ENCODE measurements at regions not wholly inside any gene's neighbourhood (a gene's known extent, or its start where the extent isn't known, plus 50 kb on each side); places are given as distances from the start of the nearest gene placed in this dataset.
A peak's percentile ranks its signal among the peaks of the same experiment; 100 is the strongest.
"Not testable (repeated sequence)": the region's sequence is repeated elsewhere in the genome, so short reads cannot be mapped to it uniquely, and the experiment has no call there.

DNA sequence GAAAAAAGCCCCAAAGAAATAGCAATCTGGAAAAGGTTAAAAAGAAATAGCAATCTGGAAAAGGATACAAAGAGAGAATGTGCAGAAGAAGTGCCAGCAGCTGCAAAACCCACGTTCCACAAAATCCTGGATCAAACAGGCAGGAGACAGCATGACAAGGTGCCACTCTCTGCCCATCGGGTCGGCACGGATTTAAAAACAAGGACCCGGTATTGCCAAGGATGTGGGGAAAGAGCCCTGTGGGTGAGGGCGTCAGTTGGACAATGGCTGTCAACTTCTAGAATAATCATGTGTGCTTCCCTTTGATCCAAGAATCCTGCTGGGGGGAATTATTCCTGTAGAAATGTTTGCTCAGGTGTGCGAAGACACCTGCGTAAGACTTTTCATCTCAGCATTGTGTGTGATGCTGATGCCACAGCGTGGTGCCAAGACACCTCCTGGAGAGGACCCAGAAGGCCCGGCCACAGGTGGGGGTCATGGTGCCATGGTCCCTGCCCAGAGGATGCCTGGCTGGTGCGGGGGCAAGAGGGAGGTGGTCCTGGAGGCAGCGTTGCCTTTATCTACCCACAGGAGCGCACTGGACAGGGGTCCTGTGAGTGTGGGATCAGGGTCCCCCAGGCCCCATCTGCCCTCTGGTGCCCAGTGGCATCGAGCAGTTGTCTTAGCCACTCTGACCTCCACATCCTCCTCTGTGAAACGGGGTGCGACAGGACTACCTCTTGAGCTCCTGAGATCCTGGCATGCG is 100.3 kb downstream of the TNFRSF13B start:
- in situ Hi-C loops (cut with HindIII; ENCODE audit: low pct_unique_long_range_greater_than_20kb, low sequenced_read_pairs); DNase-seq (ENCODE audit: low read depth): not testable (repeated sequence)

DNA sequence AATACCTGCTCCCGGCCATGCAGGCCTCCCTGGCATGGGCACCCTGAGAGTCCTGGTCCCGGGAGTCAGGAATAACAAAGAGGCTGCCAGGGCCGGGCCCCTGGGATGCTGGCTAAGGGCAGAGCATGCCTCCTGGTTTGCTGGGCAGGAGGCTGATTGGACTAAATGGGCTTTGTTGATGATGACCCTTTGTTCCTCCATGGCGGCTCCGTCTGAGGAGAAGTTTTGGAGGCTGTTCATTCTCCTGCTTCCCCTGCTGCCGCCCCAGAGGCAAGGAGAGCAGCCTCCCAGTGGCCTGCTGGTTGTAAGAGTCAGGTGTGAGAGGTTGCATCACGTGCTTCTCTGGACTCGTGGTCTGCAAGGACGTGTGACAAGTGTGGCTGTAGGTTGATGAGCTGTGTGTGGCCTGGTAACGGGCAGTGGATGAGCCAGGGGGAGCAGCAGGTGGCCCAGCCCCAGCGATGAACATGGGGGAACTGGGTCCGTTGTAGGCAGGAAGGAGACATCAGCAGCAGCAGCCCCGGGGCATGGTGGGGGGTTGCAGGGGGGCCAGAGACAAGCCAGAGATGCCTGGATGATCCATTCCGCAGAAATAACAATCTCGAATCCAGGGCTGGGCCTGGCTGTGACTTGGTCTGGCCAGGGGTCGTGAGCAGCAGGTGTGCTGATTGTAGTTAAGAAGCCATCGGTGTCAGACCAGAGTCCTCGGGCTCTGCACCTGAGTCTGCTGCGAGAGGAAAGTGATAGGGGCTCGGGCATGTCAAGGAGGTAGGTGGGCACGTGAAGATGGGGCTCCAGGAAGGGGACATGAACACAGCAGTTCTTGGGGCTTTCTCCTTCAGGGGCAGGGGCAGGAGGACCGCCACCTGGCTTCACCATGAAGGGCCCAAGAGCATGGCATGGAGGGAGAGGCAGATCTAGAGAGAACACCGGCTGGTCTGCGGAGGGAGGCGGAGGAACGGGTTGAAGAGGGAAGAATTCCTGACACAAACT is 101.4 kb downstream of the TNFRSF13B start:
- DNase-seq (ENCODE audit: low read depth) = no peak
- in situ Hi-C loops (cut with HindIII; ENCODE audit: low pct_unique_long_range_greater_than_20kb, low sequenced_read_pairs) = no loop called here

DNA sequence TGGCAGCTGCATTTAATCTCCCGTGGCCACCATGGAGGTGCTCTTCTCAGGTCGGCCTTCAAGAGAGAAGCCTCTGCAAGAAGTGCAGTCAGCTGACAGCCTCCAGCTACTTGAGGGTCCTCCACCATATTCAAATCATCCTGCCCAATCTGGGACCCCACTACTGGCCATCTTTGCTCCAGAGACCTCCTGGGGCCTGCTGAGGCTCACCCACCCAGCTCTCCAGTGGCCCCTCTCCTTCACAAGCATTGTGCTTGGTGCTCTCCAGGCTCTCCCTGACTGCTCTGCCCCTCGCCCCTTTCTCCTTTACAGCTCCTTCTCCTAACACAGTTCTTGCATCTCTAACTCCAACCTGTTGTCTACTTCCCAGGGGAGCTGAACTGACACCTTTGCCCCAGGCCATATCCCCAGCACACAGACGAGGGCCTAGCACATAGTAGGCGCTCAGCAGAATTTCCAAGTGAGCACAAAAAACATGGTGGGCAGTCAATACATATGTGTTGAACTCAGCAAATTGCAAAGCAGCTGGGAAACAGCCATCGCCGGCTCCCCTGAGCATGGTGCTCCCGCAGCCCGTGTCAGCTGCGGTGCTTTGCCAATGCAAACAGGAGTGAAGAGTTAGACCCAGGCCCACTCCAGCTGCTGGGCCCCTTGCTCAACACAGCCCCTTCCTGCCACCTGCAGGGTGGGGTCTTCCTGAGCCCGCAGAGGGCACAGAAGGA is 102.2 kb downstream of the TNFRSF13B start:
- in situ Hi-C loops (cut with HindIII; ENCODE audit: low pct_unique_long_range_greater_than_20kb, low sequenced_read_pairs); DNase-seq (ENCODE audit: low read depth): not testable (repeated sequence)

DNA sequence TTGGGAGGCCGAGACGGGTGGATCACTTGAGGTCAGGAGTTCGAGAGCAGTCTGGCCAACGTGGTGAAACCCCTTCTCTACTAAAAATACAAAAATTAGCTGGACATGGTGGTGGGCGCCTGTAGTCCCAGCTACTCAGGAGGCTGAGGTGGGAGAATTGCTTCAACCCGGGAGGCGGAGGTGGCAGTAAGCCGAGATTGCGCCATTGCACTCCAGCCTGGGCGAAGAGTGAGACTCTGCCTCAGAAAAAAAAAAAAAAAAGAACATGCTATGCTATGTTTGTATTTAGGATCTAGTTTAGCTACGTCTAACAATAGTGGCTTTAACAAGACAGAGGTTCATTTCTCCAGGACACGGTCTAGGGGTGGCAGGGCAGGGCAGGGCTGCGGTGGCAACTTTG is 103.3 kb downstream of the TNFRSF13B start:
- DNase-seq (ENCODE audit: low read depth); in situ Hi-C loops (cut with HindIII; ENCODE audit: low pct_unique_long_range_greater_than_20kb, low sequenced_read_pairs): not testable (repeated sequence)

DNA sequence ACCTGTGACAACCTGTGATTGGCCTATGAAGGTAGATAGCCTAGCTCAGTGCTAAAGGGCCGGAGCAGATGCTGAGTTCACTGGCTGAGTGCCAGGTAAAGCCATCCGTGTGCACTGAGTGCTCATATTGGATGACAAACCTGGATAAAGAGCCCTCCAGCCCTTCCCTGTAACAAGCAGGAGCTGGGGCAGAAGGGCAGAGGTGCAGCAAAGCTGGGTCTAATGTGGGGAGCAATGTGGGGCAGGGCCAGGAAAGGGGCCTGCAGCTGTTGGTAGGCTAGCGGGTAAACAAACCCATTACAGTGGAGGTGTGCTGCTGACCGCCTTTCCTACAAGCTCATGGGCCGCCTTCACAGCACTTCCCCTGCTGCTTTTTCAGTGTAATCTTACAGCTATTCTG is 104.4 kb downstream of the TNFRSF13B start:
- DNase-seq (ENCODE audit: low read depth); in situ Hi-C loops (cut with HindIII; ENCODE audit: low pct_unique_long_range_greater_than_20kb, low sequenced_read_pairs): not testable (repeated sequence)

DNA sequence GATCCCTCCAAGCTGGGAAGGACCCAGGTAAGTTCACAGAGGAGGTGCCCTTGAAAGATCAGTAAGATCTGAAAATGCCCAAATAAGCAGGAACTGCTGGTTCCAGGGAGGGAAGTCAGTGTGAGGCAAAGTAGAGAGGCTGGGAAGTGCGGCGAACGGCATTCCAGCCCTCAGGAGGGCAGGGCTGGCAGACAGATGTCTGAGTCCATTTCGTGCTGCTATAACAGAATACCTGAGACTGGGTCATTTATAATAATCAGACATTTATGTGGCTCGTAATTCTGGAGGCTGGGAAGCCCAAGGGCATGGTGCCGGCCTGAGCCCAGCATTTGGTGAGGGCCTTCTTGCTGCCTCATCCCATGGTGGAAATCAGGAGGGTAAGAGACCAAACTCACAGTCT is 105.1 kb downstream of the TNFRSF13B start:
- DNase-seq (ENCODE audit: low read depth); in situ Hi-C loops (cut with HindIII; ENCODE audit: low pct_unique_long_range_greater_than_20kb, low sequenced_read_pairs): not testable (repeated sequence)

DNA sequence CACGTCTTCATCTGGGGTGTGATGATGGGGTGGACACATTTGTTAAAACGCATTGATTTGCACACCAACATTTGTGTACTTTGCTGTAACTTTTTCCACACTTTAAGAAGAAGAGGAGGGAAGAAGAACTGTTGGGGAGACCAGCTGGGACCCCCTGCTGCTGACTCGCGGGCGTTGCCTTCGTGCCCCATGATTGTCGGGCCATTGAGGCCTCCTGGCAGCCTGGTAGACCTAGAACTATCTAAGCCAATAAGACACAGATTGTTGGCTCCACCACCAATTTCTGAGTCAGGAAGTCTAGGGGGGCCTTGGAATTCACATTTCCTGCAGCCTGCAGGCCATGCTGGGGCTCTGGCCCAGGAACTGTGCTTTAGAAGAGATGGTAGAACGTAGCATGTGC is 105.5 kb downstream of the TNFRSF13B start:
- in situ Hi-C loops (cut with HindIII; ENCODE audit: low pct_unique_long_range_greater_than_20kb, low sequenced_read_pairs) = no loop called here
- no peak for DNase-seq (ENCODE audit: low read depth)

DNA sequence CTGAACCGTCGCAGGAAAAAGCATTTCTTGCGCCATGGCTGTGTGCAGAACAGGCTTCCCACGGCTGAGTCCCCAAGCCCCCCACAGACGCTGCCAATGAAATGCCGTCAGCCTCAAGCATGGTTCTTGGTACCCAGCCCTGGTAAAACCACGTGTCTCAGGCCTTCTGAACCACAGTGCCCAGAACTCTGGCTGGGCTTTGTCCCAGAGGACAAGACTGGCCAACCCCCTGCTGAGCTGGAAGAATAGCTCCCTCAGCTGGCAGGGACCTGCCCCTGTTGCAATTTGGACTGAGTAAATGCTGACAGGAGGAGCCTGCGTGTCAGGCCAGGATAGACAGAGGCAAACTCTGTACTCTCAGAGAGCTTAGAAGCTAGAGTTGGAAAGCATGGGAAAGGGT is 106.2 kb downstream of the TNFRSF13B start:
- DNase-seq (ENCODE audit: low read depth) = peak; percentile 44
- in situ Hi-C loops (cut with HindIII; ENCODE audit: low pct_unique_long_range_greater_than_20kb, low sequenced_read_pairs) = not testable (repeated sequence)

DNA sequence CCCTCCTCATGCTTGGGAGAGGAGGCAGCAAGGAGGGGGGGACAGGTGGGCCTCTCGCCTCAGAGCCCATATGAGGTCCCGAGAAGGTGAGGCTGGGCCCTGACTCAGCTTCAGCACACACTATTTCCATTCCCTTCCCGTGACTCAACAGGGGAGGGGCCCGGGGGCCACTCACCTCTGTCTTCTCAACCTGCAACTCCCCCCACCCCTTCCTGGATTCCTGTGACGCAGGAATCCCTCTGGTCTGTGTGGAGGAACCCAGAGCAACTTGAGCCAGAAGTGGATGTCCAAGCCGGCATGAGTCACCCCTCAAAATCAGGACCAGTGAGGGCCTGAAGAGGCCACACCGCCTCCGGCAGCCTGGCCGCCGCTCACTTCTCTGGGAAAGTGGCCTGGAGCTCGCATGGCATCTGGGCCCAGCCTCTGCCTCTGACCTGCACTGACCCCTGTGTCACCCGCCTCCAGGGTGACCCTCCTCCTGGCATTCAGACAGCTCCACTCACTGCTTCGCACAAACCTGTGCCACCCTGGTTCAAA is 106.8 kb downstream of the TNFRSF13B start:
- in situ Hi-C loops (cut with HindIII; ENCODE audit: low pct_unique_long_range_greater_than_20kb, low sequenced_read_pairs); DNase-seq (ENCODE audit: low read depth): not testable (repeated sequence)

DNA sequence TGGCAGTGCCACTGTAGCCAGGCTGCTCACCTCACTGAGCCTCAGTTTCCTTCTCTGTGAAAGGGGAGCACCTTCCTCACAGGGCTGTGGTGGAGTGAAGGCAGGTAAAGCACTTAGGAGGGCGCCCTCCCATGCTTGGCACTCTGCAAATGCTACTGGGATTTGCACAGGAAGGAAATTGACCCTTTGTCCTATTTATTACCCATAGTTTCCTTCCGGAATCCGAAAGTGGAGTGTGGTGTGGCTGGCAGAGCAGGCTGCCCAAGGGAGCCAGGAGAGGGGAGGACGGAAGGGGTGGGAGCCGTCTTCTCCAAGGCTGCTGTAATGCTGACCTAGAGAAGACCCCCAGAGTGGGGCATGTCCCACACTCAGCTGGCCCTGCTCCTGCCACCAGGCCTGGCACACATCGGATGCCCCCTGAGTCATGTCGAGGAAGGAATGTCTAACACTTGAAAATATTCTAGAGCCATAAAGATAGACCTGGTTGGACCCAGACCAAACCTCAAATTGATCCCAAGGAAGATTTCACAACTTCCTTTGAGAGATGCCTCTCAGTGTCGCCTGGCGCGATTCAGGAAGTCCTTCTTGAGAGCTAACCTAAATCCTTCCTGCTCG is 107.3 kb downstream of the TNFRSF13B start:
- in situ Hi-C loops (cut with HindIII; ENCODE audit: low pct_unique_long_range_greater_than_20kb, low sequenced_read_pairs) = not testable (repeated sequence)
- DNase-seq (ENCODE audit: low read depth) = peak; percentile 71

DNA sequence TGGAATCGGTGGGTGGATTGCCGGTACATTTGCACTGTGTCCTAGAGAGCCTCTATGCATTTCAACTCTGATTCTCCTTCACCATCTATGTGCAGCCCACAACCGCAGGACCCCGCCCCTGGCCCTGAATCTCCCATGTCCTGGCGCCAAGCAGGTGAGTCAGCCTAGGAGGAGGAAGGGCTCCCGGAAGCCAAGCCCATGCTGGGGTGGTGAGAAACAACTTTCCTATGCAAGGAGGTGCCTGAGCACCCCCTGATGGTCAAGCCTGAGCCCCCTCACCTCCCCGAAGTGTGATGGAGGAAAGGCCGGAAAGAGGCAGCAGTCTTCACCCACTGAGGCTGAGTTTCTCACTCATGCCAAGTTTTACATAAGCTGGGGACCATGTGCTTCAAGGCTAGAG is 110.8 kb downstream of the TNFRSF13B start:
- in situ Hi-C loops (cut with HindIII; ENCODE audit: low pct_unique_long_range_greater_than_20kb, low sequenced_read_pairs) = not testable (repeated sequence)
- DNase-seq (ENCODE audit: low read depth) = peak; percentile 68

DNA sequence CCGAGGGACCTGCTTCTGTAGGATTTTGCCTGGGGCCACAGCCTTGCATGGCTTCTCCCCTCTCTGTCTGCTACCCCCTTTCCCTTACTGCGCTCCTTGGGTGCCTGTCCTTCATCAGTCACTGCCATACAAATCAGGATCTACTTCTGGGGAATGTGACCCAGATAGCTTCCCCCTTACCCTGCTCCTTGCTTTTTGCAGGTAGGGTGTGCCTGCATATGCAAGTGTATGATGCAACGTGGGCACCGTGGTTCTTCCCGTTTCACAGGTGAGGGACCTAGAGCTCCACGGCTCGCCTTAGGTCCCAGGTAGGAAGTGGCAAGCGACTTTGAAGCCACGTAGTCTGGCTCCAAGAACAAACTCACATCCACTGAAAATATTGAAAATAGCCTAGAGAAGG is 111.5 kb downstream of the TNFRSF13B start:
- in situ Hi-C loops (cut with HindIII; ENCODE audit: low pct_unique_long_range_greater_than_20kb, low sequenced_read_pairs); DNase-seq (ENCODE audit: low read depth): not testable (repeated sequence)

DNA sequence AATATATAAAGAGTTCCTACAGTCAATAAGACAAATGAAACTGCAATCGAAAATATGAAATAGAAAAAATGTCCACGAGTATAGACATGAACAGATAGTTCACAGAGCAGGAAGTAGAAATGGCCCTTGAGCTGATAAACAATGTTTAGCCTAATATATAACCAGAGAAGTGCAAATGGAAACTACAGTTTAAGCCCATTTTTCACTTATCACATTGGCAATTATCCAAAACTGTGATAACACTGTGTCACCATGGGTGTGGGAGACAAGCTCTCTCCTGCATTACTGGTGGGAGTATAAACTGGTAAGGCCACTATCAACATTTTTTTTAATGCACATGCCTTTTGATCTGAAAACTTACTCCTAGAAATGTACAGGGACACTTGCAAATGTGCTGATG is 112.4 kb downstream of the TNFRSF13B start:
- DNase-seq (ENCODE audit: low read depth); in situ Hi-C loops (cut with HindIII; ENCODE audit: low pct_unique_long_range_greater_than_20kb, low sequenced_read_pairs): not testable (repeated sequence)

DNA sequence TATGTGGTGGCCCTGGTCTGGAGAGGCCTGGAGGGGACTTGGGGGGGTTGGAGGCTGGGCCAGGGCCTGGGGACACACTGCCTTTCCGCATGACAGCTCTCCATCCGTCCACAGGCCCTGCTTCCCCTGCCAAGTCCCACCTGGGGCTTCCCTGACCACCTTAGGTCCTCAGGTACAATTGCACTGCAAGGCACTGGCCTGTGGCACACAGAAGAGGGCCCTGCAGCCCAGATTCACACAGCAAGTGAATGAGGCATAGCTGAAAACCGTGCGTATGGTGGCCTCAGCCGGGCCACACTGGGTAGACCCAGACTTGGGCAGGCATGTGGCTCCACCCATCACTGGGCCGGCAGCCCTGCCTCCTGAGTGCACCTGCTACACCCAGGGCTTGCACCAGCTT is 114.2 kb downstream of the TNFRSF13B start:
- in situ Hi-C loops (cut with HindIII; ENCODE audit: low pct_unique_long_range_greater_than_20kb, low sequenced_read_pairs); DNase-seq (ENCODE audit: low read depth): not testable (repeated sequence)

DNA sequence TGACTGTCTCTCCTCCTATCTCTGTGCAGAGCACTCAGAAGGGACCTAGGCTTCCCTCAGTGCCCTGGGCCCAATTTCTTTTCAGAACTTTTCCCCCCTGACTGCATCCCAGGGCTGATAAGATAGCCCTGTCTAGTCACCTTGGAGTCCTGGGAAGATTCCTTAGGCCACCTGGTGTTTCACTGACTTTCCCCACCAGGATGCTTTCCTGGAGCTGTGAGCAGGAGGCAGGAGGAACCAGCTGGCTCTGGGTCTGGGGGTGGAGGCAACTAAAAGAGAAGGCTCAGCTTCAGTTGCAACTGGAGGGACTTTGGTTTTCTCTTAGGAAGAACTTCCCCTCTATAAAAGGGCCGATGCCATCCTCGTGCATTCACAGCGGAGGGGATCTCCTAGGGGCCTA is 115.1 kb downstream of the TNFRSF13B start:
- in situ Hi-C loops (cut with HindIII; ENCODE audit: low pct_unique_long_range_greater_than_20kb, low sequenced_read_pairs); DNase-seq (ENCODE audit: low read depth): not testable (repeated sequence)

DNA sequence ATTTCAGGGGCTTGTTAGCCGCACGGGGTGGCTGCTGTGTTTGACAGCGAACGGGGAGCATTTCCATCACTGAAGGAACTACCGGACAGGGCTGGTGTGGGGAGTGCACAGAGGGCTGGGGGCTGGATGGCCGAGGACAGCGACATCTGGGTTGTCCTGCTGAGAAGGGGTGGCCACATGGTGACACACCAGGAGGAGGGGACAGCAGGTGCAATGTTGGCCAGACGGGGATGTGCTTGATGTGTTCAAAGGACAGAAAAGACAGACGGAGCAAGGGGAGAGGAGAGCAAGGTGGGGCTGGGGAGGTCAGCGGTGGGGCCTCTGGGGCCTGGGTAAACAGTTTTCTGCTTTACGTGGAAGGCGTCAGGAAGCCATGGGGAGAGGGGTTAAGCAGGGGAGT is 115.7 kb downstream of the TNFRSF13B start:
- DNase-seq (ENCODE audit: low read depth); in situ Hi-C loops (cut with HindIII; ENCODE audit: low pct_unique_long_range_greater_than_20kb, low sequenced_read_pairs): not testable (repeated sequence)

DNA sequence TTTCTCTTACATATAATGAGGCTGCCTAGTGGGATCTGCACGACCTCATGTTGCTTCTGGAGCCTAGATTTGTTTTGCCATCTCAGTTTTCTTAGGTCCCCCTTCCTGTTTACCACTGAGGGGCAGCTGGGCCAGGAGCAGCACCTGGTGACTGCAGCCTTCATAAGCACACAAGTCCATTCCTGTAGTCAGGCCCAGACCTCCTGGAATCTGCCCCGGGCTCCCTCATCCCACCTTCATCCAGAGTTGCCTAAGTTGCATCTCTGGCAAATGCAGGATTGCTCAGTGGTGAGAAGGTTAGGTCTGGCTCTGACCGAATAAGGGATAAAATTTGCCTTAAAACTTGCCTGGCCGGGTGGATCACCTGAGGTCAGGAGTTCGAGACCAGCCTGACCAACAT is 117.3 kb downstream of the TNFRSF13B start:
- DNase-seq (ENCODE audit: low read depth); in situ Hi-C loops (cut with HindIII; ENCODE audit: low pct_unique_long_range_greater_than_20kb, low sequenced_read_pairs): not testable (repeated sequence)
